ENCODE measurements at regions not wholly inside any gene's neighbourhood (a gene's known extent, or its start where the extent isn't known, plus 50 kb on each side); places are given as distances from the start of the nearest gene placed in this dataset.

DNA sequence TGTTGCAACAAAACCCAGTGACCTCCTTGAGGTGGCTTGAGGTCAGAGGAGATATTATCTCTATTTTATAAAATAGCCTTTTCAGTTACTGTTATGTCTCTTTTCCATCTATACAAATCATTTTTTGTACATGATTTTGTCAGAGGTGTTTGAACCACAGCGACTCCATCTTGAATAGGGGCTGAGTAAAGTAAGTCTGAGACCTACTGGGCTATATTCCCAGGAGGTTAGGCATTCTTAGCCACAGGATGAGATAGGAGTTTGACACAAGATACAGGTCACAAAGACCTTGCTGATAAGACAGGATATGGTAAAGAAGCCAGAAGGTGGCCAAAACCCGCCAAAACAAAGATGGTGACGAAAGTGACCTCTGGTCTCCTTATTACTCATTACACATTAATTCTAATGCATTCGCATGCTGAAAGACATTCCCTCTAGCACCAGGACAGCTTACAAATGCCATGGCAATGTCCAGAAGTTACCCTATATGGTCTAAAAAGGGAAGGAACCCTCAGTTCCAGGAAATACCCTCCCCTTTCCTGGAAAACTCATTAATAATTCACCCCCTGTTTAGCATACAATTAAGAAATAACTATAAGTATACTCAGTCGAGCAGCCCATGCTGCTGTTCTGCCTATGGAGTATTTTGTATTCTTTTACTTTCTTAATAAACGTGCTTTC, 283.9 kb upstream of the ISL1 start:
- TF ChIP-seq, protein P1, sequence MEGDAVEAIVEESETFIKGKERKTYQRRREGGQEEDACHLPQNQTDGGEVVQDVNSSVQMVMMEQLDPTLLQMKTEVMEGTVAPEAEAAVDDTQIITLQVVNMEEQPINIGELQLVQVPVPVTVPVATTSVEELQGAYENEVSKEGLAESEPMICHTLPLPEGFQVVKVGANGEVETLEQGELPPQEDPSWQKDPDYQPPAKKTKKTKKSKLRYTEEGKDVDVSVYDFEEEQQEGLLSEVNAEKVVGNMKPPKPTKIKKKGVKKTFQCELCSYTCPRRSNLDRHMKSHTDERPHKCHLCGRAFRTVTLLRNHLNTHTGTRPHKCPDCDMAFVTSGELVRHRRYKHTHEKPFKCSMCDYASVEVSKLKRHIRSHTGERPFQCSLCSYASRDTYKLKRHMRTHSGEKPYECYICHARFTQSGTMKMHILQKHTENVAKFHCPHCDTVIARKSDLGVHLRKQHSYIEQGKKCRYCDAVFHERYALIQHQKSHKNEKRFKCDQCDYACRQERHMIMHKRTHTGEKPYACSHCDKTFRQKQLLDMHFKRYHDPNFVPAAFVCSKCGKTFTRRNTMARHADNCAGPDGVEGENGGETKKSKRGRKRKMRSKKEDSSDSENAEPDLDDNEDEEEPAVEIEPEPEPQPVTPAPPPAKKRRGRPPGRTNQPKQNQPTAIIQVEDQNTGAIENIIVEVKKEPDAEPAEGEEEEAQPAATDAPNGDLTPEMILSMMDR (IDR thresholded peaks at IDR 0.05 in 4 of 5, conservative IDR thresholded peaks at IDR 0.05 in 1 of 5) = no peak
- no peak for TF ChIP-seq POLR2A (IDR thresholded peaks at IDR 0.05)

All from gastrocnemius medialis (tissue), 4 donors.